GM19395 (cell line): ENCODE measurements at regions not wholly inside any gene's neighbourhood (a gene's known extent, or its start where the extent isn't known, plus 50 kb on each side); places are given as distances from the start of the nearest gene placed in this dataset.

Experiments used
- ATAC-seq: cut with Tn5 transposase; IDR thresholded peaks from one replicate; pipeline ENCODE4 v1.9.1; 2021; ENCODE audit warnings: mild to moderate bottlenecking, moderate library complexity; ENCODE audit not compliant: unreplicated experiment

DNA sequence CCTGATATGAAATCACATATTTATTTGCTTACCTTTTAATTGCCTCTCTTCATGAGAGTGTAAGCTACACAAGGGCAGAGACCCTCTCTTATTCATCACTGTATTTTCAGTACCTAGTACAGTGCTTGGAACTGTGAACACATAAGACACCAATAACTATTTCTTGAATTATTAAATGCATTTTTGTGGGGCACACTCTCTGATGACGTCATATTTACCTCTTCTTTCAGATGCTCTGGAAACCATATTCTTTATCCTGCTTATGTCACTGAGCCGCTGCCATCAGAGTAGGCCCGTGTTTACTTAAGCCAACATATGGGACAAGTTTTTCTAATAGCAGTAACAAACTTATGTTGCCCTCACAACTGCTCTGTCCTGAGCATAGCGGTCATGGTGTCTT is 266.5 kb downstream of the ELAVL2 start:
- no peak for ATAC-seq

DNA sequence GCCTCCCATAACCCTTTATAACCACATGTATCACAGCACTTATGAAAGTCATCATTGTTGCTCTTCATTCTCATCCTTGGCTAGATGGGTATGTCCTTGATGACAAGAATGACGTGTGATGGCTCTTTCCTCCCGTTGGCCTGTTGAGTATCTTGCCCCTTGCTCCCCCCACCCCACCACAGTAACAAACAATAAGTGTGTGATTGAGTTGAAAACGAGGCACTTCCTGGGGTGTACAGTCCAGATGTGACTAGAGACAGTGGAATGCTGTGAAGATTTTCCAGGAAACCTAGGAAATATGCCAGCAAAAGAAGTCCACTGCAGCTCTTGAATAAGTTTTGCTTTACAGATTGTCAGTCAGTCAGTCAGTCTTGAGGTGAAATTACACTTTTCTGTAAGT is 262.5 kb downstream of the ELAVL2 start:
- no peak for ATAC-seq

DNA sequence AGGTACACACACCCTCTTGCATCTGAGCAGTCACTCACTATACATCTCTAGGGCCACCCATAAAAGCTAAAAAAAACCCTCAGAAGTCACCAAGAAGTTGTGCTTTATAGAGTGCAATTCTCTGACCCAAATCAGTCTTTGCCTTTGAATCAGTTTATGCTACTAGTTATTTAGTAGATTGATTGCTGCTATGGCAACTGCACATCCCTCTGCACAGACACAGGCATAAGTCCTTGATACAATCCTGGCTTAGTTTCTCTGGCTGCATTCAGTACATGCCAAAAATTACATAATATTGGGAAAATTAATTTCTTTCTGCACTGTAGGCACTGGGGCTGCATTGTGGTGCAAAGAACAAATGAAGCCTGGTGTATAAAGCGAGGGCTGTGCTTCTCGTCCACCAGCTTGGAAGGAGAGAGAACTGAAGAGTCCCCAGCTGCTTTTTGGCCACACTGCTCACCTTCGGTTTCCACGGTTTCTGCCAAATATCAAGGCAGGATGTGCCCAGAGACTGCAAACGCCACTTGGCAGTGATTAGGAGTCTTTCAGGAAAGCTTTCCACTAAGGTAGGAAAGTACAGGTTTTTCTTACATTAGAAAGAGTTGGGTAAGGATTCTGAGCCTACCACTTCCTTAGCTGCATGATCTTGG is 258.4 kb downstream of the ELAVL2 start:
- ATAC-seq, result no peak

DNA sequence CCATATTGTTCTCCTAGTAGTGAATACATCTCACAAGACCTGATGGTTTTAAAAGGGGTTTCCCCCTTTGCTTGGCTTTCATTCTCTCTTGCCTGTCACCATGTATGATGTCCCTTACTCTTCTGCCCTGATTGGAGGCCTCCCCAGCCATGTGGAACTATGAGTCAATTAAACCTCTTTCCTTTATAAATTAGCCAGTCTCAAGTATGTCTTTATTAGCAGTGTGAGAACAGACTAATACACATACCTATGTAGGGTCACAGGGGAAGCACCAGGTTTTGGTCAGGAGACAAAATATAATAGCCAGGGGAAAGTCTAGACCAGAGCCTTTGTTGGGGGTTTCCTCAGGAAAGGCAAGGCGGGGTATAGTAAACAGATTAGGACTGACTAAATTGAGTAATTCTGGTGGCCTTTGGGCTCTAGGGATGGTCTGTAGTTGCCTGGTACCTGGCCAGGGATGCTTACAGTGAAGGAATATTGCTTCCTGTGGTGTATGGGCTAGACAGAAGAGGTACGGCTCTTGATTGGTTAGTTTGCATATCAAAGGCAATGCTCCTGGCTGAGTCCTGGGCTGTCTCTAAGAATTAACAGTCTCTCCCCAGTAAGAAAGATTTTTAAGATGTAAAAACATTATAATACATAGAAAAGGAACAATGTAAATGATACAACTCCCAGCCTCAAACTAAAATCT is 254.5 kb downstream of the ELAVL2 start:
- peak; percentile 60 for ATAC-seq

DNA sequence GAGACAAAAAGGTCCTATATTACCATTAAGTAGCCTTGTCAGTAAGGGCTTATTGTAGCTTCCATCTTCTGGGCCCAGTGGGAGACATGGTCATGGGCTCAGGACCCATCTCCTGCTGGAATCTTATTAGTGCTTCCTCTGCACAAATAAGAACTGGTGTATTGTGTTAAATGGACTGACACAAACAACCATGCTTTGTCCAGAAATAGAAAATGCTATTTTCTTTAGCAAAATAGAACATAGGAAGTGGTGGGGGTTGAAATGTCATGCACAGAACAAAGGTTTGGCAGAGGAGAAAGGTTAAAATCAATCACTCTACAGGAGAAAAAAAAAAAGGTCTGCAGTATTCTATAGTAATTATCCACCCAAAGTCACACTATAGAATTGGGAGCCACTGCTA is 252.2 kb downstream of the ELAVL2 start:
- ATAC-seq, result no peak

DNA sequence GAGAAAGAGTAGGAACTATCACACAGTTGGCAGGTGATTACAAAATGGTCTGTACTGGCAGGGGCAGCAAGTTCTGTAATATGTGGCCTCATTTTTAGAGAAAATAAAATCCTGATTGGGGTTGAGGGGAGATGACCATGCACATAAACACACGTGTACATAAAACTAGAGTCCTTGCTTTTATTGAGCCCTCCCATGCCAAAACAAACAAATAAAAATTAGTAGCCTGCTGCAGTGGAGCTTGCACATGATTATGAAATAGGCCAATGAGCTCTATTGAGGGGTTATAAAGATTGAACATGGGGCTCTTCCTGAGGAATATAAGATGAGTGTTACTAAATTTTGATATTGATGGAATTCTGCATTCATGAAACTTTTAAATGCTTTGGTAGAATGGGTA is 248.4 kb downstream of the ELAVL2 start:
- ATAC-seq, result no peak

DNA sequence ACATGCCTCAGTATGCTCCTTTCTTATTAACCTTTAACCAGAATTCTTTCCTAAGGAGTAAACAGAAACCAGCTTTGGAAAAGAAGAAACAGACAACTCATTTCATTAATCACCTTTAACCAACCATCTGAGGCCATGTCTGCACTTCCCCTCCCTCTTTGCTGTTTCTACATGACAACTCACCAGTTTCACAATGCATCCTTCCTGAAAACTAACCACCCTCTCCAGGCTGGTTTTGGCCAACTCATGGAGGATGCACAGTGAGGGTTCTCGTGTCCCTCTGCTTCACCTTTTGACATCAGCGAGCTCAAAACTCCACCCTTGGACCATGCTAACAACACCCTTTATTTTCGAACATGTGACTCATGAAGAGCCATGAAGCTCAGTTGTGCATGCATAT is 244.1 kb downstream of the ELAVL2 start:
- ATAC-seq, result no peak

DNA sequence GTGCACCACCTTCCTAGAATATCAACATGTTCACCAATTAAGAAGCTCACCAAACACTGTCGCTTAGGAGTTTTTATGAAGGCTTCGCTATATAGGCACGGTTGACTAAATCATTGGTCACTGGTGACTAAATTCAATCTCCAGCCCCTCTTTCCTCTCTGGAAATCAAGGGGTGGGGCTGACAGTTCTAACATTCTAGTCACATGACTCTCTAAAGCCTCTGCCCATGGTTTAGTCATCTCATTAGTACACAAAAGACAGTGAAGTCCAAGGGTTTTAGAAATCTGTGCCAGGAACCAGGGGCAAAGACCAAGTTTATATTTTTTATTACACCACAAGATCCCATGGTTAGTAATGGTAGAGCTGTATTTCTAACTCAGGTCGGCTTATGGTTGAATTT is 243.2 kb downstream of the ELAVL2 start:
- ATAC-seq, result no peak

DNA sequence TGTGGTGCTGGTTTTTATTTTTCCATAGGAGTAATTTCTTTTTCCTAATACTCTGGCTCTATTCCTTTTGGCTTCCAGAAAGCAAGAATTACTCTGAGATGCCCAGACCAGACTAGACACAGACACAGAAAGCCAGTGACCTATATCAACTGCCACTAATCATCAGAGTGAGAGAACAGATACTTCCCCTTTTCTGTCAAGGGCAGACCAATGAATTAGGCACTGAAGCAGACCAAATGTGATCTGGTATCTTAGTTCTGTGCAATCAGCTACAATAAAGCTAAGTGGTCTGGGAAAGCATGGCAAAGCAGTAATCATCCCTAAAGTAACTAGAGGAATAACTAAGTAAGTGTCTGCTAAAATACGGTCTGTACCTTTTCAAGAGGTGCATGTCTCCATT is 239.1 kb downstream of the ELAVL2 start:
- no peak for ATAC-seq

DNA sequence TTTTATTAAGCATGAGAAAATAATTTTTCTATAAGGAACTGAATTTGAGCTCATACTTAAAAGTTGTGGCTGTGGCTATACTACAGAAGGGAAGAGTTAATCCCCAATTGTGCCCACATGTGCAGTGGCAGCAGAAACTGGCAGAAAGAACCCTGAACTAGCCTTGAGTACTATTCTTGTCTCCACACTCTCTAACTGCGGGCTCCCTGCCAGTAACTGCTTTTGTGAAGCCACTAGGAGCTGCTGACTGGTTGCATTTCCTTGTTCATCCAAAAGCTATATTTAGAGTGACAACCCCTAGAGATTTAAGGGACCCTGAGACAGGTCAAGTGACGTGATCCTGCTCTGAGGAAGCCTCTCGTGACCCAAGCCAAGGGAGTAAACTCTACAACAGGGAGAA is 238.6 kb downstream of the ELAVL2 start:
- ATAC-seq, result no peak

DNA sequence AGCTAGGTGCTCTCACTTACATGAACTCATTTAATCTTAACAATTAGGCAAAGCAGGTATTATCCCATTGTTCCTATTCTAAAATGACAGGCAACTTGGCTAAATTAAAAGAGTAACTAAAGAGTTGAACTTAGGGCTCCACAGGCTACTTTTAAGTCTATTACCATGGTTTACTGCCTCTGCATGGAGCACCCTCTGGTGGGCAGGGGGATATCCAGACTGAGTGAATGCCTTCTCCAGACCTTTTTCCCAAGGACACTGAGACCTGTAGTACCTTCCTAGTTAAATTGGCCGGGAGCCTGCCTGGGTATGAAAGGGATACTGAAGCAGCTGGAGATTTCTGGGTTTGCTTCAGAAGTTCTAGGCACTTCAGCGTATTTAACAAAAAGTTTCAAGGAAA is 238.1 kb downstream of the ELAVL2 start:
- no peak for ATAC-seq

DNA sequence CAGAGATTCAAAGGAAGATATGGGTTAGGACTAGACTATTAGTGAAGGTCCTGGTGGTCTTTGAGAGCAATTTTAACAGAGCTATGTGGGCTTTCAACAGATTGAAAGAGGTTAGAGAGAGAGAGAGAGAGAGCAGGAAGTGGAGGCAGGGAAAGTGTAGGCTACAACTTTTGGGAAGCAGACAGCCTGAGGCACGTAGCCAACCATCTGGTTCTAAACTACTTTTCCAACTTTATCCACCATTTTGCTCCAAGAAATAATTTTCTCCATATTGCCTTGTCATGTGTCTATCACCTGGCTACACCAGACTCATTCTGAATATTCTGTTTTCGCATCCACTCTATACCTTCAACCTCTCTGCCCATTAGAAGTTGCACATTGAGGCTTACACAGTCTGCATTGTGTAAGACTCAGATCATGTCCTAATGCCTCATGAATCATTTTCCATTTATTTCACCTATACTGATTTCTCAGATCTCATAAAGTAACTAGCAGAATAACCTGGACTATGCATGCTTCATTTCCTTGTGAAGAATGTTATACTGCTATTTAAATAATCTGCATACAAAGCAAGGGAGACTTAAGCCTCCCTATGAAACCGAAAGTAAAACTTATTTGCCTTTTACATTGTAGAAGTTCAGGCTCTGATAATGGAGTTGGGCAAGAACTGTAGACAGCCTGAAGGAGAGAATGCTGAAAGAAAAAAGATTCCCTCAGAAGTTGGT is 235.6 kb downstream of the ELAVL2 start:
- ATAC-seq, result no peak

DNA sequence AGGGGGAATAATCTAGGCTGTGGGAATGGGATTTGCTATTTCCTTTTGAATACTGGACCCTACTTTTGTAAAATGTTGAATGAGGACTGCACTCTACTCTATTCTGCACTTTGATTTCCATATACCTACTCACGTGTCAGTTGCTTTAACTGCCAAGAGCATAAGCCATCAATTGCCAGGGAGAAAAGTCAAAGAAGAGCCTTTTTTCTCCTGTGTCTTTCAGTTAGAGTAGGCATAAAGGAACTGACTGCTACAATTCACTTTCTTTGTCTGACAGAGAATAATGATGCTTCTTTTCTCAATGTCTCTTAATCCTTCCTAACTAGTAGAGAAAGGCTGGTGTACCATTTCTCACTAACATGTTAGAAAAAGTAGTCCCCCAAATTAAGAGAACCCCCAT is 231.6 kb downstream of the ELAVL2 start:
- no peak for ATAC-seq

DNA sequence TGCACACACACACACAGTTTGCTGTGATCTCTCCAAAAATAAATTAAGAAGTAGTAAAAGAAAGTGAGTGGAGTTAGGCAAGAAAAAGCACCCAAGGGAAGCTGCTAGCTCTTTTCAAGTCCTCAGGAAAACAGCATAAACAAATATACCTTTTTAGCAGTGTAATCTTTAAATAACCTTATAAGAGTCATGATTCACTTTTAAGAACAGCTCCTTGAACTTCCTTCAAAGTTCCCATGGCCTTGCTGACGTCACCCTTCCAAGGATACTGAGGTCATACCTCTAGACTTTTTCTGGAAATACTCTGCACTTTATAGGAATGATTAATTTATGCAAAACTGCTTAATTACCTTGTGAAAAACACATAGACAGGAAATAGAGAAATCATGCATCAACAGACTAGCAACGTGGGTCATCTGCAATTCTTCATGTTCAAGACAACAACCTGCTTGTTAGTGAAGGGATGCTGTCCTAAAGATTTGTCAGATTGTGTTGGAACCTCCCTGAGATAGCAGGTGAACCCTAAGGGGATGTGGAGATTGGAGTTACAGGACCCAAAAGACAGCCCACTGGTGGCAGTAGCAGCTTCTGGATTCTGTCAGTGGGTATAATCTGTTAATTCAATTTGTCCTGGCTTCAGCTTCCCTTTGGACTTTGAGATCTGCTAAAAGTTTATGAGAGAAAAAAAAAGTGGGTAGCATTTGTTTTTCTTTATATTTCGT is 229.0 kb downstream of the ELAVL2 start:
- no peak for ATAC-seq

DNA sequence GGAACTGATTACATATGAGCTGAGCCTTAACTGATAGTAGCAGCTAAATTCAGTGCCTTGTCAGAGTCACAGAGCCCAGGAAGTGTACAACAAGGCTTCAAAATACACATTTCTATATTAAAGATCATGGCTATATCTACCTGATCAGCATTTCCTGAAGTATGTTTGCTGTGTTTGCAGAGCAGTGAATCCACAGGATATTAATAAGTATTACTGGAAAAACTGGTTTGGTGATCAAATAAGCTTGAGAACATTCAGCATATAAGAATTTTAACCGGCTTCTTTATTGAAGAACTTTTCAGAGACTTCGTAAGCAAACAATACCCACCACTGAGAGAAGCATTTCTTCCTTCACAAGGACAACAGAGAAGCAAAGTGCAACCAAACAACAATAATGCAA is 227.0 kb downstream of the ELAVL2 start:
- ATAC-seq, result no peak

DNA sequence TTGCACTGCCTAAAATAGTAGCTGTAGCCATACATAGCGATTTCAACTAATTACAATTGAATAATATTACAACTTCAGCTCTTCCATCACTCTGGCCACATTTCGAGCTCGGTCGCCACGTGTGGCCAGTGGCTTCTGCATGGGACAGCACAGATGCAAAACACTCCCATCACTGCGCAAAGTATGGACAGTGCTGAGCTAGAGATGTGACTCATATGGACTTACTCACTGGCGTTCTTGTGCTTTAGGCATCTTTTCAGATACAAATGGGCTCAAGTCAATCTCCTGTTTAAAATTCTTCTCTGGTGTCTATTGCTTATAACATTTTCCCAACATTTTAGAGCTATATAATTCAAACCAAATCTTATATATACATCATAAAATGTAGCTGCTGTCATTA is 222.7 kb downstream of the ELAVL2 start:
- ATAC-seq, result no peak

DNA sequence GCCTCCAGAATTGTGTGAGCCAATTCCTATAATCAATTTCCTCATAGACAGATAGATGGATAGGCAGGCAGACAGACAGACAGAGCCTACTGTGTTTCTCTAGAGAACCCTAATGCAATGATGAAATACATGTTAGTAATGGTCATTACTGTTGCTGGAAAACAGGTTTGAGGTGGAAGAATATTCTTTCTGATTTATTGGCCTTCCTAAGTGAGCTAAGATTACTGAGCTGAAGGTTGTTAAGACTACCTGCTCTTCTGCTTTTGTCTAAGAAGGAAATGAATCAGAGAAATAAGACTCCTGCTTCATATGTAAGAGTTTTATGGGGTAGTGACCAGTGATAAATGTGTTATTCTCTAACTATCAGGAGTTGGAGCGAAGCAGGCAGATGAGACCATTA is 219.9 kb downstream of the ELAVL2 start:
- ATAC-seq, result no peak

DNA sequence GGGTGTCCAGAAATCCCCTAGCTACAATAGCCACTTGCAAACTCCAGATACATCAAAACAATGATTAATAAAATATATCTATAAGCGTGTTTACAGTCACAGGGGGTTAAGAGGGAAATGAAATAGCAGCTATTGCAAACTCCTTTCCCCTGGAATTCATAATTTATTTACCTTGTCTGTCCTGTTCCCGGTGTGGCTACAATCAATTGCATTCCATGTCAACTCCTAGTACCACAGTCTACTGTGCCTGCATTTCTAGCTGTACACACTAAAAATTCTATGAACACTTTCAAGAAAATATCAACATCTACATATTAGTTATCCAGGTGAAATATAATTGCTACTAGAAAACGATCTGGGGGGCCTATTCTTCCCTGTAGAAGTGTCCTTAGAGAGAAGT is 217.6 kb downstream of the ELAVL2 start:
- no peak for ATAC-seq

DNA sequence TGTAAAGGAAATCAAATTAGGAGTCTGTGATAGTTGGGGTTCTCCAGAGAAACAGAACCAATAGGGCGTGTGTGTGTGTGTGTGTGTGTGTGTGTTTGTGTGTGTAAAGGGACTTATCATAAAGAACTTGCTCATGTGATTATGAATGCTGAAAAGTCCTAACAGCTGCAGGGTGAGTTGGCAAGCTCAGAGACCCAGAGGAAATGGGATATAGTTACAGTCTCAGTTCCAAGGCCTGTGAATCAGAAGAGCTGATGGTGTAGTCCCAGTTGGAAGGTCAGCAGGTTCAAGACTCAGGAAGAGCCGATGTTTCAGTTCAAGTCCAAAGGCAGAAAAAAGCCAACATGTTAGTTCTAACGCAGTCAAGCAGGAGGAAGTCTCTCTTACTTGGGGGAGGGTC is 214.2 kb downstream of the ELAVL2 start:
- ATAC-seq, result no peak

DNA sequence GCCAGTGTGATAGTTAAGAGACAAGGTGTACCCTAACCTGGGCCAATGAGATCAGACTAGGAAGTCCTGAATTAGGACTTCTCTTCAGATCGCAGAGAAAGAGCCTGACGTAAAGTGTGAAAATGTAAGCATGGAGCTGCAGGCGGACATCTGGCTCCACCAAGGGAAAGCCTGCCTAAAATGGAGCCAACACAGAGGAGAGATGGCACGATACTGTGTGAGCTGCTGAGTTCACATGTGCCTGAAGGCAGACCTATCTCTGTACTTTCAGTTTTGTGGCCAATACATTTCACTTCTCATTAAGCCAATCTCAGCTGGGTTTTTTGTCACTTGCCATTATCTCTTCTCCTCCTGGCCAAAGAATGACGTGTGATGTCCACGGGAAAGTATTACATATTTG is 210.5 kb downstream of the ELAVL2 start:
- no peak for ATAC-seq

DNA sequence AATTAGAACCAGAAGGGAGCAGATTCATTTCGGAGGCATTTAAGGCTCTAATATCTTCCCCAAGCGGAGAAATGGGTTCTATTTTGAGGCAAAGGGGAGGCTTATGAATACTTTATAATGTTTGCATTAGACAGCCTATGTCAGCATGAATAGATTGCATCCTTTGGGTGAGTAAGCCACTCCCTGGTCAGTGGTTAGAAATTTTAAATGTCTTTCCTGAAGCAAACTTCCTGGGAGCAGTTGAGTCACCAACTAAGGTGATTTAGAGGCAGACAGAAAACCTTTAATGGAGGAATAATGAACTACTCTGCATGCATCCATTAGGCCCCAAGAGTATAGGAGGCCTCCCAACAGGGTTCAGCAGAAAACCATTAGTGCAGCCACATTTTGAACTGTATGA is 204.9 kb downstream of the ELAVL2 start:
- no peak for ATAC-seq

DNA sequence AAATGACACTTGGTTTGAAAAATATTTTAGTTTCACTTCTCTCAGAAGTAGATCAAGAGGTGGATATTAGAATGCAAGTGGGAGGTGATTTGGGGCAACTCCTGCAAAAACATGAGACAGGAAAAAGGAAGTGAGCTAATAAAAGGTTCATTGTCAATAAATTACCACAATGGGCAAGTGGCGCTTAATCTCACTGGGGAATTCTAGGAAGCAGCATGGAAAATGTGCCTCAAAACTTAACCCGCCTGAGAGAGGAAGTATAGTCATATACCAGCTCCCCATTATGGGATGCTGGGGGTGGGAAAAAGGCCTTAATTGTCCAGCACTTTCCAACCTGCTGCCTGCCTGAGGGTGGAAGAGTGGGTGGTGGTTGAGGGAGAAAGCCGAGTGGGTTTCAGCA is 204.1 kb downstream of the ELAVL2 start:
- ATAC-seq, result no peak
